Activated CD4-positive, alpha-beta memory T cell treated with anti-CD3 and anti-CD28 coated beads, Interleukin-2, amount 10 ng/mL, durations not matched to agents 7 days and 5 days (primary cell): ENCODE measurements at regions not wholly inside any gene's neighbourhood (a gene's known extent, or its start where the extent isn't known, plus 50 kb on each side); places are given as distances from the start of the nearest gene placed in this dataset.

Experiments used
- CTCF ChIA-PET: fragments of 350-600 bp; sonication (Branson Sonifier 250); formaldehyde crosslinking; loops from one replicate; lab custom pipeline; 2021; ENCODE audit warnings: antibody characterized with exemption, inconsistent platforms; lab: Charles Lee
- POLR2A ChIA-PET: fragments of 350-600 bp; sonication (Branson Sonifier 250); formaldehyde crosslinking; loops from one replicate; lab custom pipeline; 2021; ENCODE audit warnings: antibody characterized with exemption; lab: Charles Lee
- DNase-seq: peaks from one replicate; pipeline ENCODE4 v3.0.0-alpha.2; 2020
- H3K27ac Mint-ChIP-seq: one replicate; pipeline ENCODE4 v1.8.0; 2021; ENCODE audit warnings: mild to moderate bottlenecking, mixed read lengths
- H3K27me3 Mint-ChIP-seq: one replicate; pipeline ENCODE4 v1.8.0; 2021; ENCODE audit warnings: mixed read lengths
- H3K36me3 Mint-ChIP-seq: one replicate; pipeline ENCODE4 v1.8.0; 2021; ENCODE audit warnings: low read depth, mixed read lengths
- H3K4me1 Mint-ChIP-seq: one replicate; pipeline ENCODE4 v1.8.0; 2021; ENCODE audit warnings: mixed read lengths
- H3K4me3 Mint-ChIP-seq: one replicate; pipeline ENCODE4 v1.8.0; 2021; ENCODE audit warnings: mild to moderate bottlenecking, mixed read lengths
- H3K9me3 Mint-ChIP-seq: one replicate; pipeline ENCODE4 v1.8.0; 2021; ENCODE audit warnings: mixed read lengths

DNA sequence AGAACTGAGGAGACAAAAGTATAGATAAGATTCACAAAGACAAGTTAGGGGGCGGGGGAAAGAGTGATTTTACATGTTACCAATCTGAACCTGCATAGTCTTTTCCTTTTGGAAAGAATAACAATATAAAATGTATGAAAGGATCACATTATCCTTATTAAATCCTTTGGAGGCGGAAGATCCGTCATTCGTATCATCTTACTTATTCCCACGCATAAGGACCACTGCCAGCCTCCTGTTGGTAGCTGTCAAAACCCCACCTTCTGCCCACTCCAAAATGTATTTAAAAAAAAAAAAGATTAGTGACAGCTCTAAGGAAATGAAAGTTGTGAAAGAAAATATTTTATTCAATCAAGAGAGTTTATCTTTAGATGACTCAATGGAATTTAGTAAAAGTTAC is 821.0 kb upstream of the CELF2 start:
- DNase-seq = no peak
- ChIA-PET CTCF (no interaction called here), POLR2A (no interaction called here)
- Mint-ChIP-seq H3K4me3 (no peak overlapping the region), H3K36me3 (no peaks in the 10 kb centered on the region), H3K9me3 (no peaks in the 10 kb centered on the region), H3K27me3 (no peaks in the 10 kb centered on the region), H3K27ac (no peak overlapping the region), H3K4me1 (no peaks in the 10 kb centered on the region)

DNA sequence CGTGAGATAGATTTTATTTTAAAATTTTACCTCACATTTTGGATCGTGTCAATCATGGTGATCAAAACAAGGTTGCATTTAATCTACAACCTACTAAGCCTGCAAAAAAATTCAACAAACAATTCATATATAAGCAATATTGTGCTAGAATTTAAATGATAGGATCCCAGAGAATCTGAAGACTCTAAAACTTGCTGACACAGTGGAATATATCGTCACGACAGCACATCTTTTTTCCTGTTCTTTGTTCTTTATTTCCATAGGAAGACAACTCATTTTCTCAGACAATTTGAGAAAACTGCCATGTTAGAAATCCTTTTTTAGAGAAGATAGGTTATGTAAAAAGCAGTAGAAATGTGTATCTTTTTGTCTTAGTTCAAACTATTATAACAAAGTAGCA is 820.2 kb upstream of the CELF2 start:
- Mint-ChIP-seq H3K9me3 (no peaks in the 10 kb centered on the region), H3K27me3 (no peaks in the 10 kb centered on the region), H3K36me3 (no peaks in the 10 kb centered on the region), H3K4me3 (no peak overlapping the region), H3K4me1 (no peaks in the 10 kb centered on the region), H3K27ac (no peak overlapping the region)
- POLR2A ChIA-PET = no interaction called here
- no peak for DNase-seq
- CTCF ChIA-PET = no interaction called here

DNA sequence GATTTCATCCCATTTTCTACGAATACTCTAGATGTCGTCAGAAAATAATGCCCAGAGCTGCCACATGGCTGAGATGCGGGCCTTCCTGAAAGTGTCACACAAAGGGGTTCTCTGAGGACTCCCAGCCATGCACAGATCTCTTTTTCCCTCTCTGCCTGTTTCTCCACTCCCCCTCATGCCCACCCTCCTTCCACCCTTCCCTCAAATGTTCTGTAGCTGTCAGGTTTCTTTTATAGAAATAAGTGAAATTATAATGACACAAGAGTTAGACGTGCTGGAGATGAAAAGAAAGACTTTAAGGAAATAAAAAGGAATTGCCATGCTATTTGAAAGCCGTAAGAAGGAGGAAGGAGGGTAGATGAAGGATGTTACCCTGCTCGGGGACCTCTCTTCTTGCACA is 819.3 kb upstream of the CELF2 start:
- CTCF ChIA-PET = no interaction called here
- Mint-ChIP-seq H3K27ac (no peak overlapping the region), H3K4me1 (no peaks in the 10 kb centered on the region), H3K9me3 (peaks cover 3% of the 10 kb centered on the region), H3K4me3 (no peak overlapping the region), H3K36me3 (no peaks in the 10 kb centered on the region), H3K27me3 (no peaks in the 10 kb centered on the region)
- no peak for DNase-seq
- POLR2A ChIA-PET = no interaction called here

DNA sequence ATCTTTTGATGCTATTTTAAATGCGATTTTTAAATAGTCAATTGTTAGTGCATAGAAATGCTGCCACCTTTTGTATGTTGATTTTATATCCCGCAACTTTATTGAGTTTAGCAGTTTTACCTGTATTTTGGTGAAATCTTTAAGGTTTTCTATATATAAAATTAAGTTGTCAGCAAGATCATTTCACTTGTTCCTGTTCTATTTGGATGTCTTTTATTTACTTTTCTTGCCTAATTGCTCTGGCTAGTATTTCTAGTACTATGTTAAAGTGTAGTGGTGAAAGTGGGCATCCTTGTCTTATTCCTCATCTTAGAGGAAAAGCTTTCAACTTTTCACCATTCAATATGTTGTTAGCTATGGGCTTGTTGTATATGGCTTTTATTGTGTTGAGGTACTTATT is 813.3 kb upstream of the CELF2 start:
- H3K27me3 Mint-ChIP-seq = no peaks in the 10 kb centered on the region
- no peak for DNase-seq

DNA sequence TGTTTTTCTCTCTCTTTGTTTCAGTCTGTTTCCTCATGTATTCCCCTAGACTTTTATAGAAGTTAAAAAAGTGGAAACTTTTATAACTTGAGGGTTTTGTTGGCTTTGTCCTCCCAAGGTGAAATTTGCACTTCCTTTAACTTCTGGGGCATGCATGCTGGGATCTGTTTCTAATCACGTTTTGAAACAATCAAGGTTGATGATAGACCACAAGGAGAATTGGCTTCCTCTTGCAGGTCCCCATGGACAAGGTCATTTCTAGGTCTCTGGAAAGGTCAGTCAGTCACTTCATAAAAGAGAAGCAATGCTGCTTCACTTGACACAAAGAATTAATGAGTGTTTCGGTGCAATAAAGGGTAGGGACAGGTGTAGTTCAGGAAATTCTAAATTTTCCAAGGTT is 811.8 kb upstream of the CELF2 start:
- ChIA-PET CTCF (no interaction called here), POLR2A (no interaction called here)
- H3K9me3 Mint-ChIP-seq = peaks cover 11% of the 10 kb centered on the region
- DNase-seq = no peak
- H3K4me1 Mint-ChIP-seq = no peaks in the 10 kb centered on the region
- no peak overlapping the region for H3K27ac Mint-ChIP-seq
- H3K27me3 Mint-ChIP-seq = no peaks in the 10 kb centered on the region
- H3K36me3 Mint-ChIP-seq = no peaks in the 10 kb centered on the region
- no peak overlapping the region for H3K4me3 Mint-ChIP-seq

More for the DNA sequence above, 813.3 kb upstream of the CELF2 start:
- Mint-ChIP-seq H3K4me1 (no peaks in the 10 kb centered on the region), H3K9me3 (peaks cover 11% of the 10 kb centered on the region), H3K36me3 (no peaks in the 10 kb centered on the region), H3K27ac (no peak overlapping the region), H3K4me3 (no peak overlapping the region)
- POLR2A ChIA-PET = no interaction called here
- CTCF ChIA-PET = no interaction called here

DNA sequence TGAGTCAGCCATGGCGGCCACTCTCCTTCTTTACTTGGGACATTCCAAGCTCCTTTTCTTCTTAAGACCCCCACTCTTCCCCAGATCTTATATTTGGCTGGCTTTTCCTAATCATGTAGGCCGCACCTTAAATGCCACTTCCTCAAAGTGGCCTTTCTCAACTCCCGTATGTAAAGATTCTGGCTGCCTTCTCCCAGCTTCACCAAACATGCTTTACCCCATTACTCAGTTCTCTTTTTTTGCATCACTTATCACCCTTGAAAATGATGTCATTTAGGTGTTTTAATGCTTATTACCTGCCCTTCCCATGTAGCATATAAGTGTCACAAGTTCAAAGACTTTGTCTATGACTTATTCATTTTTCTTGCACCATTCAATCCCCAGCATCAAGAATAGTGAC is 810.1 kb upstream of the CELF2 start:
- Mint-ChIP-seq H3K4me1 (no peaks in the 10 kb centered on the region), H3K4me3 (no peak overlapping the region), H3K27me3 (no peaks in the 10 kb centered on the region), H3K36me3 (no peaks in the 10 kb centered on the region), H3K27ac (no peak overlapping the region), H3K9me3 (peaks cover 11% of the 10 kb centered on the region)
- ChIA-PET CTCF (no interaction called here), POLR2A (no interaction called here)
- DNase-seq = no peak

DNA sequence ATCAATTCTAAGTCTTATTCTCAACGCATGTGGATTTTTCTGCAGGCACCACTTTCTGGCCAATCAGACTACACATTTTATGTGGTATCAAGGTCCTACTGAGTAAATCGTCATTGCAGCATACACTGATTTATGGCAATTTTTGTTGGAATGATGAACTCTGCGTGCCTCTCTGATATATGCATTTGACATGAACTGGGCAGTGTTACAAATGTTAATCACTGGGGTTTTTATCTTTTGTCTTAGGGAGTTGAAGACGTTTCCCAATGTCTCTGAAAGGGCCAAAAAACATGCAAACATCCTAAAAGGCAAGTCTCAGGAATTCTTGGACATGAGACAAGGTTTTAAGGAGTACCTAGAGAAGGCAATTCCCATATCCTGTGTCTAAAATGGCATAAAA is 809.5 kb upstream of the CELF2 start:
- no peak overlapping the region for H3K4me3 Mint-ChIP-seq
- POLR2A ChIA-PET = no interaction called here
- no peaks in the 10 kb centered on the region for H3K4me1 Mint-ChIP-seq
- no peaks in the 10 kb centered on the region for H3K27me3 Mint-ChIP-seq
- no peaks in the 10 kb centered on the region for H3K36me3 Mint-ChIP-seq
- peaks cover 8% of the 10 kb centered on the region for H3K9me3 Mint-ChIP-seq
- CTCF ChIA-PET = no interaction called here
- DNase-seq = no peak
- H3K27ac Mint-ChIP-seq = no peak overlapping the region

DNA sequence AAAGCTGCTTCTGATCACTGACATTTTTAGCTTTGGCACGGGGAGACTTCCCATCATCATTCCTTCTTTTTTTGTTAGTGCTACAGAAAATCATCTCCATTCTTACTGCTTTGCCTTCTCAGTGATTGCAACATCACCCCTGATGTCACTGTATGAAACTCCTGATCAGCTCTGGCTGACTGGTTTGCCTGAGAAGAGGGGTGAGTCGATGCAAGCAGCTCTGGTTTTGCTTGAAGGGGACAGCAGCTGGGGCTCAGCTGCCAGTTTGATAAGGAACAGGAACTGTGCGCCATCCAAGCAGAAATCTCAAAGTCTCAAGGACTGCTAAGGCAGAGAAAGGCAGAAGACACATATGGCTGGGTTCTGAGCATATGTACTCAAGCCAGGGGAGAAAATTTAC is 808.5 kb upstream of the CELF2 start:
- H3K9me3 Mint-ChIP-seq = peaks cover 8% of the 10 kb centered on the region
- H3K4me3 Mint-ChIP-seq = no peak overlapping the region
- H3K27me3 Mint-ChIP-seq = no peaks in the 10 kb centered on the region
- H3K4me1 Mint-ChIP-seq = no peaks in the 10 kb centered on the region
- no peak for DNase-seq
- POLR2A ChIA-PET = no interaction called here
- no peak overlapping the region for H3K27ac Mint-ChIP-seq
- H3K36me3 Mint-ChIP-seq = no peaks in the 10 kb centered on the region
- CTCF ChIA-PET = no interaction called here

DNA sequence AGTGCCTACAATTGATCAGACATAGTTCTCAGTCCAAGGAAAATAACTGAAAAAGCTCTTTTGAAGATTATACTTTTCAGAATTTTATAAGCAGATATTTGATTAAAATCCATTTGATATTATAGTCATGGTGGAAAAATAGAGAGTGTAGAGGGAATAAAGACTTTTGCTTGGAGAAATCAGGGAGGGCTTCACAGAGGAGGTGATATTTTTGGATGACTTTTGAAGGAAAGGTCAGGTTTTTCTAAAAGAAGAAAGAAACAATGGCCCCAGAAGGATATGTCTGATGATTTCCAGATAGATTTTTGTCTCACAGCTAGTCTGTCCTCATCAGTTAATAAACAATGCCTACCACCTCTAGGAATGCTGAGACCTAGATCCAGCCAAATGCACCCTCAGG is 806.3 kb upstream of the CELF2 start:
- ChIA-PET CTCF (no interaction called here), POLR2A (no interaction called here)
- Mint-ChIP-seq H3K4me1 (no peaks in the 10 kb centered on the region), H3K27me3 (no peaks in the 10 kb centered on the region), H3K27ac (no peak overlapping the region), H3K9me3 (peaks cover 3% of the 10 kb centered on the region), H3K4me3 (no peak overlapping the region), H3K36me3 (no peaks in the 10 kb centered on the region)
- no peak for DNase-seq

DNA sequence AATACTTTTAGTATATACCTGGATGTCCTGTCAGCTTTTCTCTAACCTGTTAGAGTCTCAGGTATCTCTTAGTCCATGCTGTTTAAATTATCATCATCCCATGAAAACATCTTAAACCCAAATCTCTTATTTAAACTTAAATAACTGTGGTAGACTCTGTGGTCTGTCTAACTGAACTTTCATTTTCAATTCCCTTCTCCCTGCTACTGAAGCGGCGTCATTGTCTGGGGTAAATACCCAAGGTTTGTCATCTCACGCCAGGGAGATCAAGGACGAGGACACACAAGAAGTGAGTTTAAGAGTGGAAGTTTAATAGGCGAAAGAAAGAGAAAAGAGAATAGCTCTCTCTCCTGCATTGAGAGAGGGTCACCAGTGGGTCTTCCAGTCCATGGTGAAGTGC is 804.4 kb upstream of the CELF2 start:
- Mint-ChIP-seq H3K4me1 (no peaks in the 10 kb centered on the region), H3K27ac (no peak overlapping the region), H3K27me3 (peaks cover 2% of the 10 kb centered on the region), H3K36me3 (no peaks in the 10 kb centered on the region), H3K4me3 (no peak overlapping the region), H3K9me3 (no peaks in the 10 kb centered on the region)
- ChIA-PET CTCF (no interaction called here), POLR2A (no interaction called here)
- no peak for DNase-seq

DNA sequence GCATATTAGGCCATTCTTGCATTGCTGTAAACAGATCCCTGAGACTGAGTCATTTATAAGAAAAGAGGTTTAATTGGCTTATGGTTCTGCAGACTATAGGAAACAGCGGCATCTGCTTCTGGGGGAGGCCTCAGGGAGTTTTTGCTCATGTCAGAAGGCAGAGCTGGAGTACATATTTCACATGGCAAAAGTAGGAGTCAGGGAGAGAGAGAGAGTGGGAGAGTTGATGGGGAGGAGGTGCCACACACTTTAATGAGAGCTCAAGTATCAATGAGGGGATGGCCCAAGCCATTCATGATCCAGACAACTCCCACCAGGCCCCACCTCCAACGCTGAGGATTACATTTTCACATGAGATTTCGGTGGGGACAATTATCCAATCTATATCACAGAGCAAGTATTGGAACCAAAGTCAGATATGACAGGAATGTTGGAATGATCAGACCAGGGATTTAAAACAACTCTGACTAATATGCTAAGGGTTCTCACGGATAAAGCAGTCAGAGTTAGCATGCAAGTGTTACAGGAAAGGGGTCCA is 795.3 kb upstream of the CELF2 start:
- POLR2A ChIA-PET = no interaction called here
- Mint-ChIP-seq H3K4me3 (no peak overlapping the region), H3K4me1 (no peaks in the 10 kb centered on the region), H3K27me3 (peaks cover 2% of the 10 kb centered on the region), H3K27ac (no peak overlapping the region), H3K9me3 (no peaks in the 10 kb centered on the region), H3K36me3 (no peaks in the 10 kb centered on the region)
- DNase-seq = no peak
- CTCF ChIA-PET = no interaction called here

DNA sequence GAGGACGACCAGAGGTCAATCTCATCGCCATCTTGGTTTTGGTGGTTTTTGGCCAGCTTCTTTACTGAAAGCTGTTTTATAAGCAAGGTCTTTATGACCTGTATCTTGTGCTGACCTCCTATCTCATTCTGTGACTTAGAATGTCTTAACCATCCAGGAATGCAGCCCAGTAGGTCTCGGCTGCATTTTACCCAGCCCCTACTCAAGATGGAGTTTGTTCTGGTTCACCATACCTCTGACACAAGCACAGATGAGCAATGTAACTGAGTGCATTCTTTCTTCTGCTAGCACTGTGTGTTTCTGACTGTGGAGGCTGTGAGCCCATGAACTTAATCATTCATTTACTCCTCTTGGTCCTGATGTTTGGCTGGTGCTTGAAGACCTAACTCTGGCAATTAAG is 794.5 kb upstream of the CELF2 start:
- Mint-ChIP-seq H3K4me3 (no peak overlapping the region), H3K27ac (no peak overlapping the region), H3K9me3 (no peaks in the 10 kb centered on the region), H3K4me1 (no peaks in the 10 kb centered on the region), H3K36me3 (no peaks in the 10 kb centered on the region), H3K27me3 (no peaks in the 10 kb centered on the region)
- CTCF ChIA-PET = no interaction called here
- no peak for DNase-seq
- POLR2A ChIA-PET = no interaction called here

DNA sequence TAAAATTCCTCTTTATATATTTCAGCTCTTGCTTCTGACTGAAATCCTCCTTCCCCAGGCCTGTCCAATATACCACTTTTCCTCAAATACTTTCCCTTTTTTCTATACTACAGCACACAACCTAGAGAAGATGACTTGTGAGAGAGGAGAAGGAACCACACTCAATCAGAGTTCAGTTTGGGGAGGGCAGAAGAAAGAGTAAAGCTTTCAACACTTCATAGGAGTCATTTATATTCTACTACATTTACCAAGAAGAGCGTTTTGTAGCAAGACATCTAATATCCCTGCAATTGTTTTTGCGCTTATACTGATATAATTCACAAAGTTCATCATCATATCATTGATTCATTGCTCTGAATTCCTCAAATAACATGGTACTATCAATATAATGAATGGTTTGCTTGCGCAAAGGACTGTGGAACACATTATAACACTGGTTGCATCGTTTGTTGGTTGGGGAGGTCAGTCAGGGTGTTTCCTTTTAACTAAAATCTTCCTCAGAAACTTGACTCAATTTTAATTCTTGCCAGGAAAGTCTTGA is 792.5 kb upstream of the CELF2 start:
- ChIA-PET CTCF (no interaction called here), POLR2A (no interaction called here)
- DNase-seq = no peak

DNA sequence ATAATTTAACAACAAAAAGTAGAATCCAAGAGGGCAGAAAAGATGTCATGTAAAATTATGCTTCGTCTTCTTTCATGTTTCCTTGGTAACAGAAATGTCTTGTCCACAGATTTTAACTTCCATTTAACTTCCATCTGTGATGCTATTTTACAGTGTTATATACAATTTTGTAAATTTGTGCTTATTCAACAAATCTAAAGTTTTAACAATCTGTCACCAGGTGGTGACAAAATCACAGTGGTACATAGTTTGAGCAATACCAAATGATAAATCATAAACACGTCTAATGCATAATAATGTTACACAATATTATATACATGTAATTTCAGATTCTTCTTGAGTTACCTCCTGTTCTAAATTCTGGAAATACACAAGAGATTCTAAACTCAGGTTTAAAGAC is 784.4 kb upstream of the CELF2 start:
- Mint-ChIP-seq H3K36me3 (no peaks in the 10 kb centered on the region), H3K27ac (no peak overlapping the region), H3K4me3 (no peak overlapping the region), H3K9me3 (no peaks in the 10 kb centered on the region), H3K27me3 (no peaks in the 10 kb centered on the region), H3K4me1 (no peaks in the 10 kb centered on the region)
- ChIA-PET POLR2A (no interaction called here), CTCF (no interaction called here)
- DNase-seq = no peak

More for the DNA sequence above, 792.5 kb upstream of the CELF2 start:
- Mint-ChIP-seq H3K36me3 (no peaks in the 10 kb centered on the region), H3K4me1 (no peaks in the 10 kb centered on the region), H3K4me3 (no peak overlapping the region), H3K27me3 (no peaks in the 10 kb centered on the region), H3K9me3 (no peaks in the 10 kb centered on the region), H3K27ac (no peak overlapping the region)
